HG03045 (cell line): ENCODE measurements at regions not wholly inside any gene's neighbourhood (a gene's known extent, or its start where the extent isn't known, plus 50 kb on each side); places are given as distances from the start of the nearest gene placed in this dataset.

Experiments
- ATAC-seq: cut with Tn5 transposase; IDR thresholded peaks from one replicate; pipeline ENCODE4 v1.9.1; 2021; ENCODE audit warnings: mild to moderate bottlenecking, moderate library complexity; ENCODE audit not compliant: unreplicated experiment

GRCh38 chr5:42905827-42906226 lies 94.1 kb upstream of the SELENOP start:
- ATAC-seq = no peak

- ATAC-seq = no peak
Observed at GRCh38 chr5:42900734-42901133, 89.0 kb upstream of the SELENOP start.

- no peak for ATAC-seq
Observed at GRCh38 chr5:42898760-42899159, 87.1 kb upstream of the SELENOP start.

GRCh38 chr5:42896523-42896922 lies 84.8 kb upstream of the SELENOP start:
- no peak for ATAC-seq

GRCh38 chr5:42894057-42894456 lies 82.4 kb upstream of the SELENOP start:
- ATAC-seq = no peak

GRCh38 chr5:42889311-42889933 lies 77.7 kb upstream of the SELENOP start:
- no peak for ATAC-seq

GRCh38 chr5:42888771-42889170 lies 77.1 kb upstream of the SELENOP start:
- ATAC-seq = no peak

GRCh38 chr5:42887575-42887974 lies 75.9 kb upstream of the SELENOP start:
- no peak for ATAC-seq

- no peak for ATAC-seq
Observed at GRCh38 chr5:42887097-42887496, 75.4 kb upstream of the SELENOP start.

GRCh38 chr5:42886635-42887034 lies 74.9 kb upstream of the SELENOP start:
- no peak for ATAC-seq

- no peak for ATAC-seq
Observed at GRCh38 chr5:42884326-42884725, 72.6 kb upstream of the SELENOP start.

- ATAC-seq = no peak
Observed at GRCh38 chr5:42881416-42882117, 69.9 kb upstream of the SELENOP start.

GRCh38 chr5:42880496-42881150 lies 68.9 kb upstream of the SELENOP start:
- no peak for ATAC-seq

GRCh38 chr5:42879291-42879690 lies 67.6 kb upstream of the SELENOP start:
- ATAC-seq = no peak

- ATAC-seq = no peak
Observed at GRCh38 chr5:42878550-42878949, 66.9 kb upstream of the SELENOP start.

- ATAC-seq = no peak
Observed at GRCh38 chr5:42878041-42878440, 66.3 kb upstream of the SELENOP start.

- no peak for ATAC-seq
Observed at GRCh38 chr5:42877431-42877830, 65.7 kb upstream of the SELENOP start.

- ATAC-seq = no peak
Observed at GRCh38 chr5:42876375-42876844, 64.7 kb upstream of the SELENOP start.

- no peak for ATAC-seq
Observed at GRCh38 chr5:42875785-42876374, 64.2 kb upstream of the SELENOP start.

GRCh38 chr5:42875211-42875610 lies 63.5 kb upstream of the SELENOP start:
- no peak for ATAC-seq

- no peak for ATAC-seq
Observed at GRCh38 chr5:42874621-42875198, 63.0 kb upstream of the SELENOP start.
